ENCODE measurements at regions not wholly inside any gene's neighbourhood (a gene's known extent, or its start where the extent isn't known, plus 50 kb on each side); places are given as distances from the start of the nearest gene placed in this dataset.
"Not testable (repeated sequence)": the region's sequence is repeated elsewhere in the genome, so short reads cannot be mapped to it uniquely, and the experiment has no call there.

DNA sequence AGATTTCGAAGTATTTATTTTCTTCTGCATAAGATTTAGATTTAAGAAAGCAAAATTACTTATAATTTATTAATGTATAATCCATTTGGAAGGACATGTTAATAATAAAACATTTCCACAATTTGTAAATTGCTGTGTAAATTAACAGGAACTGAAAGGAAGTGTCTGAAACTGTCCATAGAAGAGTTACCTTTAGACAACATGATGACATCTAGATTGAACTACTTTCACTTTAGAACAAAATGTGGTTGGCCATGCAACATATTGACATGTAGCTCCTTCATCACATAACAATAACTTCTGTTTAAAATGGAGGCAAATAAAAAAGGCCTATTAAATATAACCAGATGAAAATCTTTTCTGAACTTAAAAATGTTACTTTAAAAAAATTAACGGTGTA is 1849.5 kb upstream of the ACO1 start:
- FAIRE-seq: no peak
- DNase-seq (ENCODE audit: low spot score): no peak

DNA sequence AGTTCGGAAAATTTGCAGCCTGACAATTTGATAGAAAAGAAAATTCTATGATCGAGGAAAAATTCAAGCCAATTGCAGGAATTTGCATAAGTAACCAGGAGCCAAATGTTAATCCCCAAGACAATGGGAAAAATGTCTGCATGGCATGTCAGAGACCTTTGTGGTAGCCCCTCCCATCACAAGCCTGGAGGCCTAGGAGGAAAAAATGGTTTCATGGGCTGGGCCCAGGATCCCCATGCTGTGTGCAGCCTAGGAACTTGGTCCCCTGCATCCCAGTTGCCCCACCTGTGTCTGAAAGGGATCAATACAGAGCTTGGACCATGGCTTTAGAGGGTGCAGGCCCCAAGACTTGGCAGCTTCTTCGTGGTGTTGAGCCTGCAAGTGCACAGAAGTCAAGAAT is 1847.9 kb upstream of the ACO1 start:
- FAIRE-seq (no peak), DNase-seq (ENCODE audit: low spot score) (no peak)

DNA sequence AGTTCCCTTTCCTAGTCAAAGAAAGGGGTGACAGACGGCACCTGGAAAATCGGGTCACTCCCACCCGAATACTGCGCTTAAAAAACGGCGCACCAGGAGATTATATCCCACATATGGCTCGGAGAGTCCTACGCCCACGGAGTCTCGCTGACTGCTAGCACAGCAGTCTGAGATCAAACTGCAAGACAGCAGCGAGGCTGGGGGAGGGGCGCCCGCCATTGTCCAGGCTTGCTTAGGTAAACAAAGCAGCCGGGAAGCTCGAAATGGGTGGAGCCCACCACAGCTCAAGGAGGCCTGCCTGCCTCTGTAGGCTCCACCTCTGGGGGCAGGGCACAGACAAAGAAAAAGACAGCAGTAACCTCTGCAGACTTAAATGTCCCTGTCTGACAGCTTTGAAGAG is 1844.7 kb upstream of the ACO1 start:
- FAIRE-seq: not testable (repeated sequence)

DNA sequence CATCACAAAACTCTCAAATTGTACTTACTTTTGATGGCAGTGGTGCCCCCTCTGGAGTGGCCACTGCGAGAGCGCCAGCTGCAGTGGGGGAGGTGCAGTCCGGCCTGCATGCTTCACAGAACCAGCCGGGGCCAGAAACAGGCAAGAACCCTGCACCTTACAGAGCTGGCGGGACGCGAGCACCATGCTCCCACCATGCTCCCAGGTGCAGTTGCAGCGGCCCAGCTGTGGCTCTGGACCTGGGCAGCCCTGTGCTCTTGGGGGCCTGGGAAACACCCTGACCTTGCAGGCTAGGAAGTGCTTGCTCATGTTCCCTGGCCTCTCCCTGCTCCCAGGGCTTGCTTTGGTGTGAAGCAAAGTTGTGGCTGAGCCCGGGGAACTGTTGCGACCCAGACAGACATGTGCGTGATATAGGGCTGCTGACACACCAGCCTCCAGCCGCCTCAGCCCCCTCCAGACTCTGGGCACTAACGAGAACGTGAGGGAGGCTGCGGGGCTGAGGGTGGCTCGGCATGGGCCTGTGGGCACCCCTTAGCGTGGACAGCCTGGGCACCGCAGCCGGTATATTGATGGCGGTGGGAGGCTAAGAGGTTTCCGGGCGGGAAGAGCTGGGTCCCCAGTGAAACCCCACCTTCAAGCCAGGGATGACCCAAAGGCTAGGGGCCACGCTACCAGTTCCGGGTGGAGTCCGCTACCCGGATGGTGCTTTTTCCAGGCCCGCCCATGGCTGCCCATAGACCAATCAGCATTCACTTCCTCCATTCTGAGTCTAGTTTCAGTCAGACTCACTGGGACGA is 1809.9 kb upstream of the ACO1 start:
- FAIRE-seq (no peak), DNase-seq (ENCODE audit: low spot score) (no peak)

More for the DNA sequence above, 1844.7 kb upstream of the ACO1 start:
- not testable (repeated sequence) for DNase-seq (ENCODE audit: low spot score)

DNA sequence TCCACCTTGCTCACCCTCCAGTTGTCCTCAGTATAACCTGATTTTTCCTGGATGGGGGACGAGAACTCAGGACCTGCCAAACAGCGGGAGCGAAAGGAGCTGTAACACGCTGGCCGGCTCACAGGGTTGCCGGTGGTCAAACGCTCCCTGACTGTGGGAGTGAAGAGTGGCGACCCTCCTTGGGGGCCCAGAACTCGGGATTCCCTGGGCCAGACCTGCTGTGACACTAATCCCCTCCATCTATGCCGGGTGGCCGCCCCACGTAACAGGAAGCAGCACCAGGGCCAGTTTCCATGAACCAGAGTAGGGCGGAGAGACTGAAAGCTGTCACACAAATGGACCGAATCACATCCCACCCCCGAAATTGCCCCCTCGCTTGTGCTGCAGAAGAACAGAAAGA is 1809.2 kb upstream of the ACO1 start:
- FAIRE-seq (no peak), DNase-seq (ENCODE audit: low spot score) (no peak)

DNA sequence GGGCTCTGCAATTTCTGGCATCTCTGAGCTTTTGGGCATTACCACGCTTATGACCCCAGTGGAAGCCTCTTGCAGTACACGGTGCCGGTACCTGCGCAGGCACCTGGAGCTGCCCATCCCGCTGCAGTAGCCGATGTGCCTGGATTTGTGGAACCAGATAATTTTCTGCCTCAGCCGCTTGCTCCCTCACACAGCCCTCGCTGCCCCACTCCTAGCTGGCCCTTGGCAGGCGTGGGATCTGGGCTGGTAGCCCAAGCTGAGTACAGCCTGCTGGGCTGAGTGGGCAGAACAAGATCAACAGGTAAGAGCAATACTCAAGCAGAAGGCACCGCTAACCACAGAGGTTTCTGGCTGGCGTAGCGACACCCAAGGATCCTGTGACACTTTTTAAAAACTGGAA is 1808.8 kb upstream of the ACO1 start:
- DNase-seq (ENCODE audit: low spot score) (no peak), FAIRE-seq (no peak)

DNA sequence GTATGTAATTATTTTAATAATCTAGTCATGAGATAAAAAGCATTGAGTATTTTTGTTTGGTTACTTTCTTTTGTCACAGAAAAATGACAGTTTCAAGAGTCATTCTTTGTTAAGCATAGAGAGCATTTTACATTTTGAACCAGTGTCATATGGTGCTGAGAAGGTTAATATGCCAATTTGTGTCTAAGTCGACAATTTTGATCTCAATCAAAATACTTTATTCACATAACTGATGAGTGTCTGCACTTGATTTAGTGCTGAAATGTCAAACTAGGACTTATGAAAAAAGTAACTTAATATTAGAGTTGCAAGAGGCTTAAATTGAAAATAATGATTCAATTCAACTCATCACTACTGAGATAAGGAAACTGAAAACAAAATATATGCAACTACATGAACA is 1804.6 kb upstream of the ACO1 start:
- FAIRE-seq (no peak), DNase-seq (ENCODE audit: low spot score) (no peak)

DNA sequence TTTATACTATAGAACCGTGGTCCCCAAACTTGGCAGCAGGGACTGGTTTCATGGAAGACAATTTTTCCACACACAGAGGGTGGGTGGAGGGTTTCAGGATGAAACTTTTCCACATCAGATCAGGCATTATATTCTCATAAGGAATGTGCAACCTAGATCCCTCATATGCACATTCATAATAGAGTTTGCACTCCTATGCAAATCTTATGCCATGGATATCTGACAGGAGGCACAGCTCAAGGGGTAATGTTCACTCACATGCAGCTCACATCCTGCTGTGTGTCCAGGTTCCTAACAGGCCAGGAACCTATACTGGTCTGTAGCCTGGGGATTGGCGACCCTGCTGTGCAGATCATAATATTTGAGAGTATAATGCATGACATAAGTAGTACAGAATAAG is 1802.2 kb upstream of the ACO1 start:
- no peak for FAIRE-seq
- DNase-seq (ENCODE audit: low spot score): no peak

DNA sequence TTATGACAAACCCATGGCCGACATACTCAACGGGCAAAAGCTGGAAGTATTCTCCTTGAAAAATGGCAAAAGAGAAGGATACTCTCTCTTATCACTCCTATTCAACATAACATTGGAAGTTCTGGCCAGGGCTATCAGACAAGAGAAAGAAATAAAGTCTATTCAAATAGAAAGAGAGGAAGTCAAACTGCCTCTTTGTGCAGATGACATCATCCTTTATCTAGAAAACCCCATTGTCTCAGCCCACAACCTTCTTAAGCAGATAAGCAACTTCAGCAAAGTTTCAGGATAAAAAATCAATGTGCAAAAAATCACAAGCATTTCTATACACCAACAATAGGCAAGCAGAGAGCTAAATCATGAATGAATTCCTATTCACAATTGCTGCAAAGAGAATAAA is 1799.9 kb upstream of the ACO1 start:
- DNase-seq (ENCODE audit: low spot score) (no peak), FAIRE-seq (no peak)

DNA sequence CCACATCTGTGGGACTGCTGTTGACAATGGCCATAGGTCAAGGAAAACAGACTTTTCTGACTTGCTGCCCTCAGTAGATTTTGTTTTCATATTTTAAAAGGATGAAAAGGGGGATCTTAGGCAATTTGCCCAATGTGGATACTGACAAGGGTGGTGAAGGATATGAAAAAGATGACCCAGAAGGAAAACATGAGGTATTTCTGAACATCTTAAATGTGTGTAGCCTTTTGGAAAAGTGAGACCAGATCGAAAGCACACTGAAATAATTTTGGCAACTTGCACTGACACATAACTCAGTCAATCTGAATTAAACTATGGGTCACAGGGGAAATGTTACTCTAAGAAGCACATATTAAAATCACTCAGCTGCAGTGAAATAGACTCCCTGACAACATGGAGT is 1793.0 kb upstream of the ACO1 start:
- DNase-seq (ENCODE audit: low spot score): no peak
- FAIRE-seq: no peak

DNA sequence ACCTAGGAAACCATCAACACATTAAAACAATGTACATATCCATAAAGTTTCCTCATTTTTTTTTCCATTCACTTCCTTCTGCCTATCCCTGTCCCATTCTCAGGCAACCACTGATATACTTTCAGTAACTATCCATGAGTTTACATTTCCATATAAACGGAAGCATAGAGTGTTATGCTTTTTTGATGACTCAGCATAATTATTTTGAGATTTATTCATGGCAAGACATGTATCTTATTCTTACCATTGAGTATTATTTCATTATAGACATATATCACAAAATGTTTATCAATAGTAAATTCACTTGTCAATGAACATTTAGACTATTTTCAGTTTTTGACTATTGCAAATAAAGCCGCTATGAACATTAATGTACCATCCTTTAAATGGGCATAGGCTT is 1786.8 kb upstream of the ACO1 start:
- FAIRE-seq: no peak

DNA sequence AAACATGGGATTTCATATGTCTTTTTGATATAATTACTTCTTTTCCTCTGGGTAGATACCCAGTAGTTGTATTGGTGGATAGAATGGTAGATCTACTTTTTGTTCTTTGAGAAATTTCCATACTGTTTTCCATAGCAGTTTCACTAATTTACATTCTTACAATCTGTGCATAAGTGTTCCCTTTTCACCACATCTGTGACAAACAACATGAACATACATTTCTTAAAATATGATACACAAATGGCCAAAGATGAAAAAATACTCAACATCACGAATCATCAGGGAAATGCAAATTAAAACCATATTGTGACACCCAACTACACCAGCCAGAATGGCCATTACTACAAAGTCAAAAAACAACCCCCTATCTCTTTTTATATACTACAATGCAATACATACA is 1778.5 kb upstream of the ACO1 start:
- no peak for FAIRE-seq

More for the DNA sequence above, 1786.8 kb upstream of the ACO1 start:
- no peak for DNase-seq (ENCODE audit: low spot score)

DNA sequence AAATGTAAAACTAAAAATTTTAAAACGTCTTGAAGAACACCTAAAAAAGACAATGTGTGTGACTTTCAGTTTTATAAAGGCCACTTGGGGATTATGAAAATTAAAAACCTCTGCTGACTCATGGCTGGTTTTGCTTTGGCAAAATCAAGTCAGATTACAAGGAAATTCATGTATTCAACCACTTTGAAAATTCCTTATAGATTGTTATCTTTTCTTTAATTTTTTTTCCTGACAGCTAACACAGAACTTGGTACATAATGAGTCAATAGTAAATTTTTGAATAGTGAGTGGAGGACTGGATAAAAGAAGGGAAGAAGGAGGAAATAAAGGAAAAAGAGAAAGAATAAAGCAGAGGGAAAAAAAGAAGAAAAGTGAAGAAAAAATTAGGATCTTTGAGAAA is 1774.7 kb upstream of the ACO1 start:
- no peak for FAIRE-seq
- DNase-seq (ENCODE audit: low spot score): no peak

More for the DNA sequence above, 1778.5 kb upstream of the ACO1 start:
- no peak for DNase-seq (ENCODE audit: low spot score)

DNA sequence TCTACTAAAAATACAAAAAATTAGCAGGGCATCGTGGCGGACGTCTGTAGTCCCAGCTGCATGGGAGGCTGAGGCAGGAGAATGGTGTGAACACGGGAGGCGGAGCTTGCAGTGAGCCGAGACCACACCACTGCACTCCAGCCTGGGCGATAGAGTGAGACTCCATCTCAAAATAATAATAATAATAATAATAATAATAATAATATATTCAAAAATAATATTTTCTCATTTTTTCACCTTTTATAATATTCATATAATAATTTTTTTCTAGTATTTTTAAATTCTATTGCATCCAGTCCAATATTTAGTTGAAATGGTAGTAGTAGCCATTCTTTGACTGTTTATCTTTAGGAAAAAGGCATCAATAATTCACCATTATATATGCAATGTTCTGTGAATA is 1767.7 kb upstream of the ACO1 start:
- not testable (repeated sequence) for DNase-seq (ENCODE audit: low spot score); FAIRE-seq

DNA sequence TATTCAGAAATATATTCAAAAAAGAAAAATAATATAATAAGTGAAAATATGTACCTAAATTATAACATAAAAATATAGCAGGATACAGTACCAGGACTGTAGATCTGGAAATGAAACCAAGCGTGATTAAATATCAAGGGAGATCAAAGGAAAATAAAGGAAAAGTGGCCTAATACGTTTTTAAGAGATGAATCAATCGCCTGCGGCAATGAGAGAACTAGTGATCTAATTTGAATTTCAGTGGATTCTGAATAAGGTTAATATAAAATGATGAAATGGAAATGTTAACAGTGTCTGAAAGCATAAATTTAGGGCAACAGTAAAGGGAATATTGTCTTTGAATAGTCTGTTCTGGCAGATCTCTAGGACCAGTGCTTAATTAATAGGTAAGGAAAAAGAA is 1761.9 kb upstream of the ACO1 start:
- FAIRE-seq: no peak
- no peak for DNase-seq (ENCODE audit: low spot score)

DNA sequence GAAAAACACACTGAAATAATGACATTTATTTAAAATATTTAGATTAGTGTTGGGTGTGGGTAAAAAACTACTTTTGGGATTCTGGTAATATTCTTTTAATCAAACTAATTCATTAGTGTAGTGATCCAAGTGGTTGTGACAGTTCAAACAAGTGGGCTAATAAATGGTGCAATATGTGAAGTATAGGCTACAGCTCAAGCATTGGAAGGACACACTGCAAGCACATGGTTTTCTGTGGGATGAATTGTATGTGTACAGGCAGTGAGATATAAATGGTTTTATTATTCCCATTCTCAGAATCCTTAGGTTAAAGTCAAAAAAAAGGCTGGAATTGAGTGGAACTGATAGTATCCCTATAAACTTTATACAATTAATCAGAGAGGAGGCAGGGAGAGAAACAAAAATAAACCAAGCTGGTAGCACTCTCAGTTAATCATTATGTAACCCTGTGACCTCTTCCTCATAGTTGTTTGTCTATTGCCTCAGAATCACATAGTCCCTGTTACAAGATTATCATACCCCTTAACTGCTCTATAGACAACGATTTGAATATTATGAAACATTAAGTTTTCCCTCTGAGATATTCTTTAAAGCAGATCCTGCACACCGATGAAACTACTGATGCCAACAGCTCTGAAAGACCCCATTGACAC is 1755.4 kb upstream of the ACO1 start:
- FAIRE-seq: no peak

DNA sequence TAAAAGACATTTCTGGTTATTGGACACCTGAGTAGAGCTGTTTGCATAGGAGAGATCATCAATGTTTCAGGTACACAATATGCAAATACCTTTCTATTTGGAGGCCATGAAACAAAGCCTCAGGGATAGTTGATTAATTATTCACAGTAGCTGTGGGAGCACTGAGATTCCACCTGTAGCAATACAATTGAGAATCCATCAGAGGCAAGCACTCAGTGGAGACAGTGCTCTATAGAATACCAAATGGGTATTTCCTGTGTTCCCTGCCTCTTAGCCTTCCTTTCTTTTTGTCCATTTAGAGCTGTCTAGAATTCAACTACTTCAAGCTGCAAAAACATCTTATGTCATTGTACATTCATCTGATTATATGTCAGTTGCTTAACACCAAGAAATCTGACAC is 1754.0 kb upstream of the ACO1 start:
- DNase-seq (ENCODE audit: low spot score) (no peak), FAIRE-seq (no peak)

More for the DNA sequence above, 1755.4 kb upstream of the ACO1 start:
- DNase-seq (ENCODE audit: low spot score): no peak

DNA sequence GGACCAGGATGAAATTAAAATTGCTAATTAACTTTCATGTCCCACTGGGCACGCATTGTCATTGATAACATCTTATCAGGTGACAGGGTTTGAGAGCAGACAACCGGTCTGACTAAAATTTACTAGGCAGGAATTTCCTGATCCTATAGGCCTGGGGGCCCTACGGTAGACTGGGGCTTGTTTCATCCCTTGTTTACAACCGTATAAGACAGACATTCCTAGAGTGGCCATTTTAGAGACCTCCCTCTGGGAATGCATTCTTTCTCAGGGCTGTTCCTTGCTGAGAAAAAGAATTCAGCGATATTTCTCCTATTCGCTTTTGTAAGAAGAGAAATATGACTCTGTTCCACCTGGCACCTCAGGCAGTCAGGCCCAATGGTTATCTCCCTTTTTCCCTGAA is 1737.8 kb upstream of the ACO1 start:
- not testable (repeated sequence) for FAIRE-seq; DNase-seq (ENCODE audit: low spot score)

DNA sequence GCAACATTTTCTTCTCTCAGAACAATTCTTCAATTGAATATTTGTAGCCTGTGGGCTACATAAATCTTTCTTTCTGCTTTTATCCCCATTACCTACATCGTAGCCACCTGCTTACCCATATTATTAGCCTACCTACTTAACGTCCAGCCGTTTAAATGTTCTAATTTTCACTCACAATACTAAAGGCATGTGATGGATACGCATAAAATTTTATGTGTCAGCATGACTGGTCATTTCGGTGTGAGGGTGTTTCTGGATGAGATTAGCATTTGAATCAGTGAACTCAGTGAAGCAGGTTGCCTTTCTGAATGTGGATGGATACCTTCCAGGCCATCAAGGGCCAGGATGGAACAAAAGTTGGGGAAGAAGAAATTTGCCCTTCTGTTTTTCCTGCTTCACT is 1722.5 kb upstream of the ACO1 start:
- FAIRE-seq (no peak), DNase-seq (ENCODE audit: low spot score) (no peak)

DNA sequence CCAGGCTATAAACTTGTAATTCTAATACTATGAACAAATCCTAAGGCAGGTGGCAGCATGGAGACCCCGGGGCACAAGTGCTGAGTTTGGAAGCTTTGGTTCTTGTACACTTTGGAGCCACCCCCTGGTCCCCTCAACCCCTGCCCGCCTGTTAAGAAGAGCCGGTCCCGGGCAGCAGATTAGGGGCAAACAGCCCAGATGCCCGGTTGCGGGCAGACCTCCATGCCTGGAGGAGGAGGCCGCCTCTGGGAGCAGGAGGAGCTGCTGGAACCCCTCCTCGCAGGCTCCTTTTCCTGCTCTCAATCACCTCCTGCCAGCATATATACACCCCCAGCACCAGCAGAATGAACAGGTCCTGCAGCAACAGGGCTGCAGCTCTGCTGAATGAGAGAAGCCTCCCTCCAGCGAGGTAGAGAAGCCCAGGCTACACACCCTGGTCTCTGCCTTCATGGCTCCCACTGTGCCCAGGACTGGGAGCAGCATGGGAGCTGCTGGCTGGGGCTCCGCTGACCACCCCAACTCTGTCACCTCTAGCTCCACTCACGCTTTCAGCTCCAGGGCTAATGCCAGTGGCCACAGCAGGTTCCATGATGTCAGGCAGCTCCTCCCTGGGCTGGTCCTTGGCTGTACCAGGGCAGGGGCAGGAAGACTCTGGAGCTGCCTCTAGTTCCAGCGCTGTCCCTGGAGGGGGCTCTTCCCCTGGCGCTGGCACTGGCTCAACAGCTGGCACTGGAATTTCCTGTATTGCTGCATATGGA is 1713.5 kb upstream of the ACO1 start:
- DNase-seq (ENCODE audit: low spot score) (no peak), FAIRE-seq (no peak)

DNA sequence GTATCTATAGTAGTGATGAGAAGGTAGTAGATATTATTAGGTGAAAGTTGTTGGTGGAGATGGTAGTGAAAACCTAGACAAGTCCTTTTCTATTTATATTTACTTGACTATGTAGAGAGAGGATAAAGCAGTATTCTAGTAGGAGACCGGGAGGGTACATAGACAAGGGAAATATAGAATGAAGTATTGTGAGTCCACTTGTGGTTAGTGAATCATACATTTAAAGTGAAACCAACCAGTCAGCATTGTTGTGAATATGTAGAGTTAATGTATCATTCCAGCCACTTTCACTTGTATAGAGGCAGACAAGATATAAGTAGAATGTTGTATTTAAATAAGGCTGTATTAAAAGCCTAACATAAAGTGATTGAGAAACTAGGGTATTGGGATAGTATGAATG is 1711.3 kb upstream of the ACO1 start:
- no peak for DNase-seq (ENCODE audit: low spot score)
- no peak for FAIRE-seq

DNA sequence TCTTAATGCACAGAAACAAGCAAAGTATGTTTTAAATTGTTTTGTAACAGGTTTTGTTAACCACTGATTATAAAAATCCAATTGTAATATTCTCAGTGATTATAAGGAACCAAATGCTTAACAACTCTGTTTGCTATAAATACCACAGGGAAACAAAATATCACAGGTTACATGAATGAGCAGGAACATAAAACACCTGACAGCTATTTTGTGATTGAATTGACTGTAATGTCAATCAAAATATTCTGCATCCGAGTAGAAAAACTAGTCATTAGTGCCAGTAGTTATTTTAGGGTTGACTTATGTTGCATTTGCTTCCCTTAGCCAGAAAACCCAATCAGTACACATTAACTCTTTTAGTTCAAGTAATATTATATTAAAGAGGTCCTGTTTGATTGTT is 1707.8 kb upstream of the ACO1 start:
- DNase-seq (ENCODE audit: low spot score): no peak
- no peak for FAIRE-seq

Data from urothelium cell line (cell line).